ENCODE measurements at regions not wholly inside any gene's neighbourhood (a gene's known extent, or its start where the extent isn't known, plus 50 kb on each side); places are given as distances from the start of the nearest gene placed in this dataset.
A peak's percentile ranks its signal among the peaks of the same experiment; 100 is the strongest.
"Not testable (repeated sequence)": the region's sequence is repeated elsewhere in the genome, so short reads cannot be mapped to it uniquely, and the experiment has no call there.

GRCh38 chr6:141211845-141212244, 920.9 kb upstream of the GJE1 start:
- H3K4me1 ChIP-seq (ENCODE audit: control insufficient read depth, insufficient read depth, low read length): no peaks in the 10 kb centered on the region
- no peak for DNase-seq
- WGBS (ENCODE audit: insufficient coverage): 60% methylated on average over 2 of the region's 3 CpGs
- no peaks in the 10 kb centered on the region for H3K27me3 ChIP-seq (ENCODE audit: control insufficient read depth, insufficient read depth, low read length)
- H3K36me3 ChIP-seq (ENCODE audit: control insufficient read depth, insufficient read depth, low read length): no peaks in the 10 kb centered on the region
- H3K27ac ChIP-seq (ENCODE audit: low read length): no peak overlapping the region
- no peaks in the 10 kb centered on the region for H3K9me3 ChIP-seq (replicated peaks; ENCODE audit: control insufficient read depth, low read depth, low read length)
- H3K4me3 ChIP-seq (ENCODE audit: low read length): no peak overlapping the region

DNA sequence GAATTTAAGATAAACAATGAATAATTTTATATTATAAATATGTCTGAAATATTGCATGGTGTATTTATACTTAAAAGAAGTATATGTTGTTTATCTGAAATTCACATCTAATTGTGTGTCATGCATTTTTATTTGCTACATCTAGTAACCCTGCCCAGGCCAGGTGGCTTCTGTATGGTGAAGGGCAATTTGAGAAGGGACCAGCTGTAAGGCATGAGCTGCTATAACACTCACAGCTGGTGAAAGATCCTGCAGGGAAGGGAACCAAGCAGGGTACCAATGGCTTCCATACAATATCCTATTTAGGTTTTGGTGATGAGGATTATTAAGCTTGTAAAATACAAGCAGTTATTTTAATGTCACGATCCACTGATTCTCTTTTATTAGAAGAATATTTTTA, 921.8 kb upstream of the GJE1 start:
- Histone ChIP-seq H3K27ac (ENCODE audit: low read length) (no peak overlapping the region), H3K27me3 (ENCODE audit: control insufficient read depth, insufficient read depth, low read length) (no peaks in the 10 kb centered on the region), H3K36me3 (ENCODE audit: control insufficient read depth, insufficient read depth, low read length) (no peaks in the 10 kb centered on the region), H3K4me1 (ENCODE audit: control insufficient read depth, insufficient read depth, low read length) (no peaks in the 10 kb centered on the region), H3K4me3 (ENCODE audit: low read length) (no peak overlapping the region), H3K9me3 (replicated peaks; ENCODE audit: control insufficient read depth, low read depth, low read length) (no peaks in the 10 kb centered on the region)
- no CpG with 5 or more reads among the region's 1 CpG for WGBS (ENCODE audit: insufficient coverage)
- DNase-seq: peak; percentile 17

GRCh38 chr6:141209890-141210289, 922.8 kb upstream of the GJE1 start:
- Histone ChIP-seq H3K4me1 (ENCODE audit: control insufficient read depth, insufficient read depth, low read length) (no peaks in the 10 kb centered on the region), H3K36me3 (ENCODE audit: control insufficient read depth, insufficient read depth, low read length) (no peaks in the 10 kb centered on the region), H3K9me3 (replicated peaks; ENCODE audit: control insufficient read depth, low read depth, low read length) (no peaks in the 10 kb centered on the region), H3K27ac (ENCODE audit: low read length) (no peak overlapping the region), H3K27me3 (ENCODE audit: control insufficient read depth, insufficient read depth, low read length) (no peaks in the 10 kb centered on the region), H3K4me3 (ENCODE audit: low read length) (no peak overlapping the region)
- no CpG with 5 or more reads among the region's 4 CpGs for WGBS (ENCODE audit: insufficient coverage)
- DNase-seq: no peak

- WGBS (ENCODE audit: insufficient coverage): no CpG with 5 or more reads among the region's 1 CpG
- Histone ChIP-seq H3K9me3 (replicated peaks; ENCODE audit: control insufficient read depth, low read depth, low read length) (no peaks in the 10 kb centered on the region), H3K4me1 (ENCODE audit: control insufficient read depth, insufficient read depth, low read length) (no peaks in the 10 kb centered on the region), H3K36me3 (ENCODE audit: control insufficient read depth, insufficient read depth, low read length) (no peaks in the 10 kb centered on the region), H3K27ac (ENCODE audit: low read length) (no peak overlapping the region), H3K27me3 (ENCODE audit: control insufficient read depth, insufficient read depth, low read length) (no peaks in the 10 kb centered on the region), H3K4me3 (ENCODE audit: low read length) (no peak overlapping the region)
- DNase-seq: no peak
Measured at GRCh38 chr6:141208101-141208500, 924.6 kb upstream of the GJE1 start.

DNA sequence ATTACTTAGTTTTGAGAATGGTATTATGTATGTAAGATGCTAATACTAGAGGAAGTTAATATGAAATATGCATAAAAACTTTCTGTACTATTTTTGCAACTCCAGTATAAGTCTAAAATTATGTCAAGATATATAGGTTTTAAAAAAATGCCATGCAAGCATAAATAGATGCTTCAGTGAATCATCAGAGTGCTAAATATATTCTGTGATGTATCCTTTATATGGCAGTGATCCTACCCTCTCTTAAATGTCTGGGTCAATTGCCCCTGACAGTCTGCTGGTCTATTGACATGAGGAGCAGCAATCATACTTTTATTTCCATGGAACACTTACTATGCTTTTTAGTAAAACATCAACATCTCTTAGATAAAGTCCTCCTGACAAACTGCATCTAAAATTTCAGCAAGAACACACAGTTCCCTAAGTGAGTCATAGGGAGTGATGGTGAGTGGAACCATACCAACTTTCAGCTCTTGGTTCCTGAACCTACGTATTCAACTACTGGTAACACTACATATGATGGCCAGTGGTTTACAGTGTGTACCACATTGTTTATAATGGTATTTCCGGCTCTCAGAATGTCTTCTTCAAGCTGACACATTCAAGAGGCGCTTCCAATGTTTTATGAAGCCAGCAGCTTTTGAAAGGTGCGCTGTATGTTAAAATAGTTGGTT, 928.7 kb upstream of the GJE1 start:
- 82% methylated on average over 2 of the region's 4 CpGs for whole genome bisulfite sequencing (ENCODE audit: insufficient coverage)
- H3K4me1 ChIP-seq (ENCODE audit: control insufficient read depth, insufficient read depth, low read length): no peaks in the 10 kb centered on the region
- no peak for DNase-seq
- no peaks in the 10 kb centered on the region for H3K9me3 ChIP-seq (replicated peaks; ENCODE audit: control insufficient read depth, low read depth, low read length)
- H3K27ac ChIP-seq (ENCODE audit: low read length): no peak overlapping the region
- H3K27me3 ChIP-seq (ENCODE audit: control insufficient read depth, insufficient read depth, low read length): no peaks in the 10 kb centered on the region
- no peak overlapping the region for H3K4me3 ChIP-seq (ENCODE audit: low read length)
- no peaks in the 10 kb centered on the region for H3K36me3 ChIP-seq (ENCODE audit: control insufficient read depth, insufficient read depth, low read length)

GRCh38 chr6:141202626-141203025, 930.1 kb upstream of the GJE1 start:
- Histone ChIP-seq H3K27me3 (ENCODE audit: control insufficient read depth, insufficient read depth, low read length) (no peaks in the 10 kb centered on the region), H3K4me3 (ENCODE audit: low read length) (no peak overlapping the region), H3K27ac (ENCODE audit: low read length) (no peak overlapping the region), H3K36me3 (ENCODE audit: control insufficient read depth, insufficient read depth, low read length) (no peaks in the 10 kb centered on the region), H3K4me1 (ENCODE audit: control insufficient read depth, insufficient read depth, low read length) (no peaks in the 10 kb centered on the region), H3K9me3 (replicated peaks; ENCODE audit: control insufficient read depth, low read depth, low read length) (no peaks in the 10 kb centered on the region)
- no CpG with 5 or more reads among the region's 4 CpGs for WGBS (ENCODE audit: insufficient coverage)
- no peak for DNase-seq

- H3K27ac ChIP-seq (ENCODE audit: low read length): no peak overlapping the region
- no CpG with 5 or more reads among the region's 1 CpG for WGBS (ENCODE audit: insufficient coverage)
- no peak overlapping the region for H3K4me3 ChIP-seq (ENCODE audit: low read length)
Measured at GRCh38 chr6:141199074-141199473, 933.7 kb upstream of the GJE1 start.

GRCh38 chr6:141195251-141195832, 937.4 kb upstream of the GJE1 start:
- 96% methylated on average over 6 of the region's 6 CpGs for WGBS (ENCODE audit: insufficient coverage)
- Histone ChIP-seq H3K4me1 (ENCODE audit: control insufficient read depth, insufficient read depth, low read length) (no peaks in the 10 kb centered on the region), H3K4me3 (ENCODE audit: low read length) (no peak overlapping the region), H3K27ac (ENCODE audit: low read length) (no peak overlapping the region), H3K27me3 (ENCODE audit: control insufficient read depth, insufficient read depth, low read length) (no peaks in the 10 kb centered on the region), H3K9me3 (replicated peaks; ENCODE audit: control insufficient read depth, low read depth, low read length) (peaks cover 4% of the 10 kb centered on the region), H3K36me3 (ENCODE audit: control insufficient read depth, insufficient read depth, low read length) (no peaks in the 10 kb centered on the region)
- no peak for DNase-seq

More at GRCh38 chr6:141199074-141199473, 933.7 kb upstream of the GJE1 start:
- no peaks in the 10 kb centered on the region for H3K36me3 ChIP-seq (ENCODE audit: control insufficient read depth, insufficient read depth, low read length)
- H3K4me1 ChIP-seq (ENCODE audit: control insufficient read depth, insufficient read depth, low read length): no peaks in the 10 kb centered on the region
- peak; percentile 15 for DNase-seq
- no peaks in the 10 kb centered on the region for H3K9me3 ChIP-seq (replicated peaks; ENCODE audit: control insufficient read depth, low read depth, low read length)
- no peaks in the 10 kb centered on the region for H3K27me3 ChIP-seq (ENCODE audit: control insufficient read depth, insufficient read depth, low read length)

DNA sequence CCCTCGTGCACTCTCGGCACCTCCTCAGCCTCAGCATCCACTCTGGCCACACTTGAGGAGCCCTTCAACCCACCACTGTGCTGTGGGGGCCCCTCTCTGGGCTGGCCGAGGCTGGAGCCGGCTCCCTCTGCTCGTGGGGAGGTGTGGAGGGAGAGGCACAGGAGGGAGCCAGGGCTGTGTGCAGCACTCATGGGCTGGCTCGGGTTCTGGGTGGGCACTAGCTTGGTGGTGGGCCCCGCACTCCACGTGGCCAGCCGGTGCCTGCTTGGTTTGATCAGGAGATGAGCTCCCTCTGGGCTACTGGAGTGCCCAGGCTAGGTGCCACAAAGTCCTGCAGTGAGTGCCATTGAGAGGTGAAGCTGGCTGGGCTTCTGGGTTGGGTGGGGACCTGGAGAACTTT, 949.4 kb upstream of the GJE1 start:
- 81% methylated on average over 4 of the region's 9 CpGs for WGBS (ENCODE audit: insufficient coverage)
- no peaks in the 10 kb centered on the region for H3K4me1 ChIP-seq (ENCODE audit: control insufficient read depth, insufficient read depth, low read length)
- no peaks in the 10 kb centered on the region for H3K36me3 ChIP-seq (ENCODE audit: control insufficient read depth, insufficient read depth, low read length)
- no peak for DNase-seq
- H3K27me3 ChIP-seq (ENCODE audit: control insufficient read depth, insufficient read depth, low read length): no peaks in the 10 kb centered on the region
- H3K27ac ChIP-seq (ENCODE audit: low read length): no peak overlapping the region
- H3K9me3 ChIP-seq (replicated peaks; ENCODE audit: control insufficient read depth, low read depth, low read length): peaks cover 8% of the 10 kb centered on the region
- no peak overlapping the region for H3K4me3 ChIP-seq (ENCODE audit: low read length)

- no CpG with 5 or more reads among the region's 5 CpGs for WGBS (ENCODE audit: insufficient coverage)
Measured at GRCh38 chr6:141175458-141175857, 957.3 kb upstream of the GJE1 start.

GRCh38 chr6:141174932-141175331, 957.8 kb upstream of the GJE1 start:
- H3K36me3 ChIP-seq (ENCODE audit: control insufficient read depth, insufficient read depth, low read length): no peaks in the 10 kb centered on the region
- no peaks in the 10 kb centered on the region for H3K9me3 ChIP-seq (replicated peaks; ENCODE audit: control insufficient read depth, low read depth, low read length)
- H3K4me3 ChIP-seq (ENCODE audit: low read length): no peak overlapping the region
- H3K4me1 ChIP-seq (ENCODE audit: control insufficient read depth, insufficient read depth, low read length): no peaks in the 10 kb centered on the region
- no peak overlapping the region for H3K27ac ChIP-seq (ENCODE audit: low read length)
- WGBS (ENCODE audit: insufficient coverage): 93% methylated on average over 13 of the region's 18 CpGs
- DNase-seq: no peak
- H3K27me3 ChIP-seq (ENCODE audit: control insufficient read depth, insufficient read depth, low read length): no peaks in the 10 kb centered on the region

More at GRCh38 chr6:141175458-141175857, 957.3 kb upstream of the GJE1 start:
- not testable (repeated sequence) for H3K27me3 ChIP-seq (ENCODE audit: control insufficient read depth, insufficient read depth, low read length); H3K4me1 ChIP-seq (ENCODE audit: control insufficient read depth, insufficient read depth, low read length); DNase-seq; H3K9me3 ChIP-seq (replicated peaks; ENCODE audit: control insufficient read depth, low read depth, low read length); H3K4me3 ChIP-seq (ENCODE audit: low read length); H3K36me3 ChIP-seq (ENCODE audit: control insufficient read depth, insufficient read depth, low read length); H3K27ac ChIP-seq (ENCODE audit: low read length)

Data from muscle of leg (tissue), 3 donors.